ENCODE measurements at regions not wholly inside any gene's neighbourhood (a gene's known extent, or its start where the extent isn't known, plus 50 kb on each side); places are given as distances from the start of the nearest gene placed in this dataset.
A peak's percentile ranks its signal among the peaks of the same experiment; 100 is the strongest.

DNA sequence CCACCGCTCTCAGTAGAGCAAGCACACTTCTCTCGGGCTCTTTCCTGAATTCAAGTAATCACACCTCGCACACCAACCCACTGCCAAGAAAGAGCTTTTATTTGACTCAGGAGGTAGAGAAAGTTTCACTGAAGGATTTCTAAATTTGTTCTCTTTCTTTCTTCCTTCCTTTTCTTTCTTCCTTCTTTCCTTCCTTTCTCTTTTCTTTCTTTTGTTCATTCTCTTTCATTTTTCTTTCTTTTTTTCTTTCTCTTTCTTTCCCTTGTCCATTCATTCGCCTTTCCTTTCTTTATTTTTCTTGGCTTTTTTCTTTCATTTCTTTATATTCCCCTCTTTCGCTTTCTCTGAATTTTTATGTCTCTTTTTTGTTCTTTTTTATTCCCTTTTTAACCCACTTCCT, 300.1 kb downstream of the ENC1 start:
- H3K4me1 Mint-ChIP-seq (ENCODE audit: low read depth, unreplicated experiment), result peaks cover 18% of the 10 kb centered on the region
- H3K9me3 Mint-ChIP-seq (ENCODE audit: unreplicated experiment), result no peaks in the 10 kb centered on the region
- no peak for DNase-seq
- no peak overlapping the region for H3K27ac Mint-ChIP-seq (ENCODE audit: unreplicated experiment)
- TF ChIP-seq, protein P1, sequence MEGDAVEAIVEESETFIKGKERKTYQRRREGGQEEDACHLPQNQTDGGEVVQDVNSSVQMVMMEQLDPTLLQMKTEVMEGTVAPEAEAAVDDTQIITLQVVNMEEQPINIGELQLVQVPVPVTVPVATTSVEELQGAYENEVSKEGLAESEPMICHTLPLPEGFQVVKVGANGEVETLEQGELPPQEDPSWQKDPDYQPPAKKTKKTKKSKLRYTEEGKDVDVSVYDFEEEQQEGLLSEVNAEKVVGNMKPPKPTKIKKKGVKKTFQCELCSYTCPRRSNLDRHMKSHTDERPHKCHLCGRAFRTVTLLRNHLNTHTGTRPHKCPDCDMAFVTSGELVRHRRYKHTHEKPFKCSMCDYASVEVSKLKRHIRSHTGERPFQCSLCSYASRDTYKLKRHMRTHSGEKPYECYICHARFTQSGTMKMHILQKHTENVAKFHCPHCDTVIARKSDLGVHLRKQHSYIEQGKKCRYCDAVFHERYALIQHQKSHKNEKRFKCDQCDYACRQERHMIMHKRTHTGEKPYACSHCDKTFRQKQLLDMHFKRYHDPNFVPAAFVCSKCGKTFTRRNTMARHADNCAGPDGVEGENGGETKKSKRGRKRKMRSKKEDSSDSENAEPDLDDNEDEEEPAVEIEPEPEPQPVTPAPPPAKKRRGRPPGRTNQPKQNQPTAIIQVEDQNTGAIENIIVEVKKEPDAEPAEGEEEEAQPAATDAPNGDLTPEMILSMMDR (IDR thresholded peaks at IDR 0.05; ENCODE audit: partially characterized antibody, unreplicated experiment), result no peak
- H3K27me3 Mint-ChIP-seq (ENCODE audit: unreplicated experiment), result peaks cover 4% of the 10 kb centered on the region
- no peak overlapping the region for H3K4me3 Mint-ChIP-seq (ENCODE audit: unreplicated experiment)
- no peaks in the 10 kb centered on the region for H3K36me3 Mint-ChIP-seq (ENCODE audit: unreplicated experiment)

- H3K27me3 Mint-ChIP-seq (ENCODE audit: unreplicated experiment), result peaks cover 5% of the 10 kb centered on the region
- DNase-seq, result no peak
- TF ChIP-seq, protein P1 (IDR thresholded peaks at IDR 0.05; ENCODE audit: partially characterized antibody, unreplicated experiment), result no peak
- peaks cover 27% of the 10 kb centered on the region for H3K4me1 Mint-ChIP-seq (ENCODE audit: low read depth, unreplicated experiment)
- H3K9me3 Mint-ChIP-seq (ENCODE audit: unreplicated experiment), result no peaks in the 10 kb centered on the region
- no peaks in the 10 kb centered on the region for H3K36me3 Mint-ChIP-seq (ENCODE audit: unreplicated experiment)
- no peak overlapping the region for H3K4me3 Mint-ChIP-seq (ENCODE audit: unreplicated experiment)
- no peak overlapping the region for H3K27ac Mint-ChIP-seq (ENCODE audit: unreplicated experiment)
Observed at GRCh38 chr5:74337984-74338310, 302.6 kb downstream of the ENC1 start.

GRCh38 chr5:74337254-74337983, 303.1 kb downstream of the ENC1 start:
- Mint-ChIP-seq H3K9me3 (ENCODE audit: unreplicated experiment) (no peaks in the 10 kb centered on the region), H3K27ac (ENCODE audit: unreplicated experiment) (no peak overlapping the region)
- no peak for DNase-seq

GRCh38 chr5:74336297-74336696, 304.2 kb downstream of the ENC1 start:
- no peaks in the 10 kb centered on the region for H3K36me3 Mint-ChIP-seq (ENCODE audit: unreplicated experiment)
- H3K27ac Mint-ChIP-seq (ENCODE audit: unreplicated experiment), result no peak overlapping the region
- peak; percentile 57 for DNase-seq
- peaks cover 27% of the 10 kb centered on the region for H3K4me1 Mint-ChIP-seq (ENCODE audit: low read depth, unreplicated experiment)
- H3K4me3 Mint-ChIP-seq (ENCODE audit: unreplicated experiment), result no peak overlapping the region
- H3K27me3 Mint-ChIP-seq (ENCODE audit: unreplicated experiment), result peaks cover 5% of the 10 kb centered on the region
- H3K9me3 Mint-ChIP-seq (ENCODE audit: unreplicated experiment), result no peaks in the 10 kb centered on the region
- TF ChIP-seq, protein P1 (IDR thresholded peaks at IDR 0.05; ENCODE audit: partially characterized antibody, unreplicated experiment), result peak; percentile 57

More at GRCh38 chr5:74337254-74337983, 303.1 kb downstream of the ENC1 start:
- H3K27me3 Mint-ChIP-seq (ENCODE audit: unreplicated experiment), result peaks cover 5% of the 10 kb centered on the region
- H3K4me1 Mint-ChIP-seq (ENCODE audit: low read depth, unreplicated experiment), result peaks cover 27% of the 10 kb centered on the region
- peak overlapping the region; percentile 12 for H3K4me3 Mint-ChIP-seq (ENCODE audit: unreplicated experiment)
- TF ChIP-seq, protein P1 (IDR thresholded peaks at IDR 0.05; ENCODE audit: partially characterized antibody, unreplicated experiment), result no peak
- H3K36me3 Mint-ChIP-seq (ENCODE audit: unreplicated experiment), result no peaks in the 10 kb centered on the region

DNA sequence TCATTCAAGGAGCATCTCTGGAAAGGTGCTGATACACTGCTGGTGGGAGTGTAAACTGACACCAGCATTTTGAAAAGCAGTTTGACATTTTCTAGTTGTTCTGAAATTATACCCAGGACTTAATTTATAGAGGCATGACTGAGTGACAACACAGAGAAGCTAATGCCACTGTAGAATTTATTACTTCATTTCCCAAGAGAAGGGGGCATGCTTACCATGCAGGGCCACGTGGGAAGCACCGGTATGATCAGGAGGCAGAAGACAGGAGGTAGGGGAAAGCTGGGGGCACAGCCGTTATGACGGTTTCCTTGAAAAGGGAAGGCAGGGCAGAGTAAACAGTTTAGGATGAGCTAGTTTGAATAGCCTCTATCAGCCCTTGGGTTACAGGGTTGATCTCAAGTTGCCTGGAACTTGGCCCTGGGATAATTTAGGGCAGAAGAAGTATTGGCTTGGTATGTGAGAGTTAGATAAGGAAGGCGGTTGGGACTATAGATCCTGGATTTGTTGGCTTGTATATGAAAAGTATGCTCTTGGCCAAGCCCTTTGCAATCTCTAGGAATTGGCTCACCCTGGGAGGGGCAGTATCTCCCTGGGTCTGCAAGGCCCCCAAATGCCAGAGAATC, 305.7 kb downstream of the ENC1 start:
- H3K27ac Mint-ChIP-seq (ENCODE audit: unreplicated experiment), result no peak overlapping the region
- no peak for DNase-seq
- TF ChIP-seq, protein P1 (IDR thresholded peaks at IDR 0.05; ENCODE audit: partially characterized antibody, unreplicated experiment), result no peak
- no peak overlapping the region for H3K4me3 Mint-ChIP-seq (ENCODE audit: unreplicated experiment)
- no peaks in the 10 kb centered on the region for H3K9me3 Mint-ChIP-seq (ENCODE audit: unreplicated experiment)
- H3K27me3 Mint-ChIP-seq (ENCODE audit: unreplicated experiment), result peaks cover 3% of the 10 kb centered on the region
- H3K36me3 Mint-ChIP-seq (ENCODE audit: unreplicated experiment), result no peaks in the 10 kb centered on the region
- H3K4me1 Mint-ChIP-seq (ENCODE audit: low read depth, unreplicated experiment), result peaks cover 27% of the 10 kb centered on the region
